Liver (tissue), 8 donors: ENCODE measurements at regions not wholly inside any gene's neighbourhood (a gene's known extent, or its start where the extent isn't known, plus 50 kb on each side); places are given as distances from the start of the nearest gene placed in this dataset.

Source experiments
- DNase-seq: peaks from one replicate; pipeline ENCODE4 v3.0.0-alpha.2; 2017; ENCODE audit warnings: low spot score
- H3K27ac ChIP-seq, 2 donors: one replicate each; pipeline ENCODE4 v1.7.0; 2013; ENCODE audit warnings: inconsistent platforms in 2 of 2, low read length in 2 of 2, control low read depth in 1 of 2, low read depth in 1 of 2, mild to moderate bottlenecking in 1 of 2
- H3K27me3 ChIP-seq, 4 donors: one replicate each; pipeline versions ENCODE4 v1.6.1 to v1.7.0; 2013; ENCODE audit warnings: low read length in 3 of 4, inconsistent platforms in 1 of 4, mild to moderate bottlenecking in 1 of 4, moderate library complexity in 1 of 4; ENCODE audit not compliant: control insufficient read depth in 4 of 4, insufficient read depth in 4 of 4
- H3K36me3 ChIP-seq, 4 donors: one replicate each; pipeline versions ENCODE4 v1.6.1 to v1.7.0; 2013; ENCODE audit warnings: low read length in 3 of 4, mild to moderate bottlenecking in 3 of 4, low read depth in 1 of 4, moderate library complexity in 1 of 4; ENCODE audit not compliant: control insufficient read depth in 4 of 4, insufficient read depth in 3 of 4
- H3K4me1 ChIP-seq, 4 donors: one replicate each; pipeline versions ENCODE4 v1.6.1 to v1.7.0; 2013; ENCODE audit warnings: low read length in 3 of 4, mild to moderate bottlenecking in 3 of 4, moderate library complexity in 1 of 4; ENCODE audit not compliant: control insufficient read depth in 4 of 4, insufficient read depth in 4 of 4
- H3K4me3 ChIP-seq, 3 donors: one replicate each; pipeline versions ENCODE4 v1.6.1 to v1.7.0; 2013; ENCODE audit warnings: low read length in 3 of 3, control low read depth in 1 of 3, low read depth in 1 of 3, mild to moderate bottlenecking in 1 of 3
- H3K9ac ChIP-seq, 2 donors: one replicate each; pipeline ENCODE4 v1.7.0; 2013; ENCODE audit warnings: low read length in 2 of 2, mild to moderate bottlenecking in 2 of 2, moderate library complexity in 2 of 2, control low read depth in 1 of 2, low read depth in 1 of 2
- H3K9me3 ChIP-seq, 4 donors: one replicate each; pipeline versions ENCODE4 v1.6.1 to v1.7.0; 2013; ENCODE audit warnings: low read length in 3 of 4; ENCODE audit not compliant: control insufficient read depth in 4 of 4
- ATF3 ChIP-seq: IDR thresholded peaks from 2 replicates; pipeline ENCODE4 v1.6.1; 2016; ENCODE audit warnings: antibody characterized with exemption
- CTCF ChIP-seq: fragments of 150-350 bp; IDR thresholded peaks from 2 replicates; pipeline ENCODE4 v1.5.1; 2017; ENCODE audit warnings: improper control_type of control experiment, low read depth, low read length; ENCODE audit not compliant: missing input control
- EGR1 ChIP-seq, 2 donors: IDR thresholded peaks; 2 replicates each; pipeline ENCODE4 v1.6.1; 2016 to 2018; ENCODE audit warnings: antibody characterized with exemption in 2 of 2, low read depth in 2 of 2
- GABPA ChIP-seq, 2 donors: IDR thresholded peaks in 1 of 2; conservative IDR thresholded peaks in 1 of 2; 2 replicates each; pipeline ENCODE4 v1.6.1; 2016; ENCODE audit warnings: antibody characterized with exemption in 2 of 2, mild to moderate bottlenecking in 1 of 2, moderate library complexity in 1 of 2
- HNF4A ChIP-seq, 2 donors: conservative IDR thresholded peaks; 2 replicates each; pipeline ENCODE4 v1.6.1; 2016; ENCODE audit warnings: antibody characterized with exemption in 2 of 2, mild to moderate bottlenecking in 2 of 2
- HNF4G ChIP-seq: IDR thresholded peaks from 2 replicates; pipeline ENCODE4 v1.6.1; 2016; ENCODE audit warnings: antibody characterized with exemption
- JUND ChIP-seq, 2 donors: IDR thresholded peaks; 2 replicates each; pipeline ENCODE4 v1.6.1; 2016; ENCODE audit warnings: antibody characterized with exemption in 2 of 2
- NR2F2 ChIP-seq: IDR thresholded peaks from 2 replicates; pipeline ENCODE4 v1.6.1; 2016; ENCODE audit warnings: antibody characterized with exemption
- RAD21 ChIP-seq, 2 donors: IDR thresholded peaks; 2 replicates each; pipeline ENCODE4 v1.6.1; 2016; ENCODE audit warnings: antibody characterized with exemption in 2 of 2, mild to moderate bottlenecking in 2 of 2
- REST ChIP-seq: IDR thresholded peaks from 2 replicates; pipeline ENCODE4 v1.6.1; 2016; ENCODE audit warnings: antibody characterized with exemption, mild to moderate bottlenecking
- RXRA ChIP-seq, 2 donors: IDR thresholded peaks; 2 replicates each; pipeline ENCODE4 v1.6.1; 2017 to 2018; ENCODE audit warnings: antibody characterized with exemption in 2 of 2, mild to moderate bottlenecking in 1 of 2
- SP1 ChIP-seq: IDR thresholded peaks from 2 replicates; pipeline ENCODE4 v1.6.1; 2018; ENCODE audit warnings: antibody characterized with exemption, mild to moderate bottlenecking
- TAF1 ChIP-seq: conservative IDR thresholded peaks from 2 replicates; pipeline ENCODE4 v1.6.1; 2016; ENCODE audit warnings: antibody characterized with exemption, mild to moderate bottlenecking
- YY1 ChIP-seq: IDR thresholded peaks from 2 replicates; pipeline ENCODE4 v1.6.1; 2016; ENCODE audit warnings: antibody characterized with exemption, mild to moderate bottlenecking
- ZBTB33 ChIP-seq: IDR thresholded peaks from 2 replicates; pipeline ENCODE4 v1.6.1; 2016; ENCODE audit warnings: antibody characterized with exemption
- WGBS: extraction: QIAGEN DNeasy Blood & Tissue Kit; methylation state at CpG from one replicate; pipeline ENCODE4 v1.1.7; 2013; 5-methylcytosine and 5-hydroxymethylcytosine counted together
- donor health status: healthy.
- donor health status: healthy.
- donor health status: healthy.
- donor health status: healthy.
- donor health status: healthy.

GRCh38 chr17:52947418-52947817, 788.9 kb upstream of the CA10 start:
- no peak for TF ChIP-seq SP1
- no peak for TF ChIP-seq HNF4G
- TF ChIP-seq ZBTB33: no peak
- no peak for TF ChIP-seq NR2F2
- no peak for TF ChIP-seq REST
- 57% methylated on average over 3 of the region's 3 CpGs for WGBS

GRCh38 chr17:52938623-52939230, 780.2 kb upstream of the CA10 start:
- H3K27me3 ChIP-seq: no peaks in the 10 kb centered on the region
- TF ChIP-seq CTCF (no peak), TAF1 (no peak), SP1 (no peak), ZBTB33 (no peak), EGR1 (IDR thresholded peaks at IDR 0.05; ENCODE audit: low read depth in 2 of 2) (no peak), HNF4A (conservative IDR thresholded peaks at IDR 0.05) (no peak), ATF3 (no peak), HNF4G (no peak), JUND (IDR thresholded peaks at IDR 0.05) (no peak), RAD21 (IDR thresholded peaks at IDR 0.05) (no peak), GABPA (IDR thresholded peaks at IDR 0.05 in 1 of 2, conservative IDR thresholded peaks at IDR 0.05 in 1 of 2) (no peak), YY1 (no peak), RXRA (IDR thresholded peaks at IDR 0.05) (no peak), REST (no peak)
- H3K4me1 ChIP-seq: no peaks in the 10 kb centered on the region
- 79% methylated on average over 3 of the region's 3 CpGs for WGBS
- no peaks in the 10 kb centered on the region for H3K36me3 ChIP-seq
- no peak overlapping the region for H3K9ac ChIP-seq
- H3K9me3 ChIP-seq: peaks cover 0 to 10% (median 5%) of the 10 kb centered on the region in 4 donors
- H3K27ac ChIP-seq: no peak overlapping the region
- no peak for DNase-seq
- no peak overlapping the region for H3K4me3 ChIP-seq

More at GRCh38 chr17:52947418-52947817, 788.9 kb upstream of the CA10 start:
- no peaks in the 10 kb centered on the region for H3K4me1 ChIP-seq
- no peaks in the 10 kb centered on the region for H3K36me3 ChIP-seq
- H3K9ac ChIP-seq: no peak overlapping the region
- no peak overlapping the region for H3K4me3 ChIP-seq
- H3K9me3 ChIP-seq: no peaks in the 10 kb centered on the region
- H3K27ac ChIP-seq: no peak overlapping the region
- DNase-seq: no peak
- peaks cover 0 to 4% (median 0%) of the 10 kb centered on the region in 4 donors for H3K27me3 ChIP-seq
